GM18511 (cell line): ENCODE measurements at regions not wholly inside any gene's neighbourhood (a gene's known extent, or its start where the extent isn't known, plus 50 kb on each side); places are given as distances from the start of the nearest gene placed in this dataset.

Experiments
- ATAC-seq: cut with Tn5 transposase; IDR thresholded peaks from one replicate; pipeline ENCODE4 v1.9.1; 2021; ENCODE audit warnings: mild to moderate bottlenecking, moderate library complexity; ENCODE audit not compliant: unreplicated experiment

- ATAC-seq, result no peak
Observed at GRCh38 chr11:43545610-43546009, 134.9 kb upstream of the HSD17B12 start.

DNA sequence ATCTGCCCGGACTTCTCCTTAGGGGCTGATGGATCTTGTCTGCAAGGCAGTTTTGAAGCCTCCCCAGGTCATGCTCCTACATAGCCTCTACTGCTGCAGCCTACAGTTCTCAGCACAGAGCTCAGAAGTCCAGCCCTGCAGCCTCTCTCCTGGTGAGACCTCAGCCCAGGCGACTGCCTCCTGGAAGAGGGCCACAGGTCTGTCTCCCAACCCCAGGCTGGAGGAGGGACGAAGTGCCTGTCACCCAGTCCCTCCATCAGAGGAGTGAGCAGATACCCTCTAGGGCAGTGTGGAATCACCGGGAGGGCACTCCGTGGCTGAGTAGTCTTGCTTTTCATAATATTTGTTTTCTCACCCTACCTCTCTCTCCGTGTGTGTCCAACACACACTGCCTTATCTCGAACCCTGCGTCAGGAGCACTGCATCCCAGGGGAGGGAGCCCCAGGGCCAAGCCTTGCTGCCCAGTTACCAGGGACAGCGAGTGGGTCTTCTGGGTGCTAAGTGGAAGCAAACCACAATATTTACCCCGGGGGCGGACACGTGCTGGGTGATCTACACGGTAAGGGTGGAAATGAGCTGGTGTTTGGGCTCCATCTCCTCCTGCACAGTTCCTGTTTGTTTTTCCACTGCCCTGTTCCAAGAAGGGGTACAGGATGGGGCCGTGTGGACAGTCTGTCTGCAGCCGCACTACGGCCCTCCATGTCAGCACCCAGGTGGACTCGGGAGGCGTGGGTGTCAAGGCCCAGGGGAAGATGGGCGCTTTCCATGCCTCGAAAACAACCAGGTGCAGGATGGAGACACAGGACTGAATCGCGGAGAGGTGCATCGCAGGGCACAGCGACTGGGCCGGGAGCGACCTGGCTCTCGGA is 133.7 kb upstream of the HSD17B12 start:
- ATAC-seq, result no peak

GRCh38 chr11:43547430-43547831 is 133.1 kb upstream of the HSD17B12 start:
- no peak for ATAC-seq

- ATAC-seq, result no peak
Observed at GRCh38 chr11:43547889-43548381, 132.6 kb upstream of the HSD17B12 start.

- no peak for ATAC-seq
Observed at GRCh38 chr11:43548916-43549315, 131.6 kb upstream of the HSD17B12 start.

DNA sequence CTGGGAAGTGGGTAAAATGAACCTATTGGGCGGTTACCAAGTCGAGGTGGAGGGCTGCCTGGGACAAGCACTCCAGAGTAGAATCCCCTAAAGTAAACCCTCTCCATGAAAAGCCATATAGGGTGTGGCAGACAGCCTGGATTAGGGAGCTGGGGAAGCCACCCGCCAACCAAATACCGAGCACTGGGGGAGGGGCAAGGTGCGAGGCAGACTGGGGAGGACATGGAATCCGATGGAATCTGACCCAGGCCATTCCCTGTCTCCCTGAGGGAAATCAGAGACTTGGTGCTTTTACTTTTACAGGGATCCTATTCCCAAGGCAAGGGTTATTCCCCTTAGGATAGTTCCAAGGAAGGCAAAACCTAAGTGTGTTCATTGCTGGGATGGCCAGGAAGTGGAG is 130.9 kb upstream of the HSD17B12 start:
- no peak for ATAC-seq

- ATAC-seq, result no peak
Observed at GRCh38 chr11:43550714-43551113, 129.8 kb upstream of the HSD17B12 start.

GRCh38 chr11:43554148-43554473 is 126.4 kb upstream of the HSD17B12 start:
- ATAC-seq, result no peak

- no peak for ATAC-seq
Observed at GRCh38 chr11:43555186-43555585, 125.4 kb upstream of the HSD17B12 start.

DNA sequence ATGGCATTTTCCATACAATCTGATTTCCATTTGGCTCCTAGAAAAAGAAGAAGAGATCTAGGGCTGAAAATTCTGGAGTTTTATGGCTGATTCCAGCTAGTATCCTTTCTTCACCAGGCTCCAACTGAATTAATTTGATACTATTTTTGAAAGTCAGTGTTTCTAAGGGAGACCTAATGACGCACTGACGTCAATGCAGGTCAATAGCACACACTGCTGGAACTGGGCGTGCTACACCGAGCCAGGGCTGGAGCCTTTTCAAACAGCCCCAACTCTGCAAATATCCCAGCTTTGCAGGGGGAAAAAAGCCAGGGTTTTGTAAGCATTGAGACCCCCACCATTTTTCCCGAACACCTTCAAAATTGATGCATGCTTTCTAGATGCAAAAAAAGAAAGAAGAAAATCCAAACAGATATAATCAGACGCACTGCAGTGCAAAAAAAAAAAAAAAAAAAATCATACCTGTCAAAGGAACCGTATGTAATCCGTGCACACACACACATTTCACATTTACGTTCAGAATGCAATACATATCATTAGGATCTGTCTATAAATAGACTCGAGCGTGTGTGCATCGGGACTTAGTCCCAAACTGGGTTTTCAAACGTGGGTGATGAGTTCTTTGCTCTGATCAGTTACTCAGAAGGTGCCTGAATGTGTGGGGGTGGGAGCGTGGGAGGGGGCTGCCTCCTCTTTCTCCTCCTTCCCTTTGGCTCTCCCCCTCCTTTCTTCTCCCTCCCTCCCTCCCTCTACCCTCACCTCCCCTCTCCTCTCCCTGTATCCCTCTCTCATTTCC is 124.5 kb upstream of the HSD17B12 start:
- ATAC-seq, result no peak

GRCh38 chr11:43556612-43557375 is 123.7 kb upstream of the HSD17B12 start:
- no peak for ATAC-seq

- no peak for ATAC-seq
Observed at GRCh38 chr11:43557553-43558110, 122.9 kb upstream of the HSD17B12 start.

DNA sequence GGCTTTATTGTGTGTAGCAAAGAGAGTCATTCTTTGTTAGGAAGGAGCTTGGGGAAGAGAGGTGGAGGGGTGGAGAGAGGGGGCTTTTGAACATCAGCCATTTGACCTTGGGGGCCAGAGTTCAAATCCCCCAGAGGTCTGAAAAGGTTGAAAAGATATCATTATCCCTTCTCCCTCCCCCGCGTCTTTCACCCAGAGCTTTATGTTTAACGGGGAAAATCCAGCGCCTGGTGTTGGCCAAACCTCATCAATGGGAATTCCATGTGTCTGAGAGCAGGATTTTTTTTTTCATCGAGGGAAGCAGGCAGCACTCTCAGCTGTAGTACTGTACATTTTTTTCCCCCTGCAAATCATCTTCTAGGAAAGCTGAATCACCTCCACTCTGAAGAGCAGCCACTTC is 122.4 kb upstream of the HSD17B12 start:
- no peak for ATAC-seq

DNA sequence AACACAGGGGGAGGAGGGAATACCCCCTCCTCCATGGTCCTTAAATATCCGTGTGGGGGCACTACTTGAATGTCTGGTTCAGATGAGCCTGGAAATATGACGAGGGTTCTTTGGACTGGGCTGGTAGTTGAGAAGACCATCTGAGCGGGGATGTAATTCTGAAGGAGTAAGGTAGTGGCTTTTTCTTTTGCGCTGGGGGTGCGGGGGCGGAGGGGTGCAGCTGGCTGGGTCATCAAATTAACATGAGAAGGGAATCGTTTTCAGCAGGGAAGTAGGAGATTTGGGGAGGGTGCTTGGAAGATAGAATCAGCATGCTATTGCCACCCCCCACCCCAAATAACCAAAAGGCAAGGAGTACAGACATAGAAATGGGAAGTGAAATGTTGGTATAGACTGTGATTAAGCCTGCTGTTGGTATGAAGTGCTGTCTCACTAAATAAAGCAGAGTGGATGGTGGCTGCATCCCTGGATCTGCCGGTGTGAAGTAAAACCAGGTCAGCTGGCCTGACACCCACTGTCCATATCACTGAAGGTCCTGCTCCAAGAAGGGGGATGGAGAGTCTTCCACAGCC is 121.9 kb upstream of the HSD17B12 start:
- ATAC-seq, result no peak

DNA sequence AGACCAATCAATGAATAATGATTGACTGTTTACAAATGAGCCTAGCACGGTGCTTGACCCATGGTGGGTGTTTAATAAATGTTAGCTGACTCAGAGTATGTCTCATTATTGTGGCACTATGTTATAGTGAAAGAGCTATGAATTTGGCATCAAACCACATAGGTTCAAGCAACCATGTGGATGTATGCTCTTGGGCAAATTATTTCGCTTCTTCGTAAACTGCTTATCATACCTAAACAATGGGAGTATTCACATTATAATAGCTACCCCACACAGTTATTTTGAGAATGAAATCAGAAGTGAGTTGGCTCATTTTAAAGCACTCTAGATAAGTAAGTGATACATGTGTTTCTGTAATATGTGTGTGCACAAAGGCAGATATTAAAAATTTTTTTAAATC is 118.7 kb upstream of the HSD17B12 start:
- ATAC-seq, result no peak

- ATAC-seq, result peak; percentile 82
Observed at GRCh38 chr11:43567396-43567975, 113.1 kb upstream of the HSD17B12 start.

DNA sequence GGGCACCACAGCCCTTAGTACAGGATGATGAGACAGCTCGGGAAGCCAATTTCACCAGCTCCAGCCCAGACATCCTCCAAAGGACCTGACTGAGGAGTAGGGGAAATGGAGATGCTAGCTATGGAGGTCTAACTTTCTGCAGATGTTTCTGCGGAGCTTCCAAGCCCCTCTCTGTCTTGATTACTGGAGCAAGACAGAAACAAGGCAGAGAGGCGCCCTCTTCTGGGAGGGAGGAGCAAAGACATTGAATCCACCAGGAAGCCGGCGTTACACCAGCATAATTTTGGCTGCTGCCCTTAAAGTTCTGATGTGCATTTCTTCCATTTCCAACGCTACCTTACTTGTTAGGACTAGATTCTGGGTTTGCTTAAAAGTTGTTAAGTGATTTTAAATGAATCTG is 107.3 kb upstream of the HSD17B12 start:
- ATAC-seq, result no peak

DNA sequence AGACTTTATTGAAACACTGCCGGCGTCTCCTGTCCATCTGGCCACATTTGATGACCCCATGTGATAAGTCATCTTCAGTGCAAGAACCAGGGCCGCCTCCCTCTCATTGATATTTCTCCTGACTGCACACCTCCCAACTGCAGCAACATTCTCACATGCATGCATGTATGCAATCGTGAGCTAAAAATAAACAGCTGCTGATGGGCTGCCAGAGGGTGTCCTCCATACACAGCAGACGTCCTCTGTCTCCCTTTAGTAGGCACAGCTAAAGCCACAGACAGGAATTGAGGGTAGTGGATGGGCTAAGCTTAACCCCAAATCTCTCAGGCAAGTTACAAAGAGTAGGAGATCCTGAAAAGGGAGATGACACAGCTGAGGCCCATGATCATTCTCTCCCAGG is 106.7 kb upstream of the HSD17B12 start:
- ATAC-seq, result no peak

- no peak for ATAC-seq
Observed at GRCh38 chr11:43574411-43574810, 106.1 kb upstream of the HSD17B12 start.
